Mesendoderm (in vitro differentiated cells): ENCODE measurements at regions not wholly inside any gene's neighbourhood (a gene's known extent, or its start where the extent isn't known, plus 50 kb on each side); places are given as distances from the start of the nearest gene placed in this dataset.

Experiments used
- DNase-seq: peaks from one replicate; pipeline ENCODE4 v3.0.0; 2013
- H2AK5ac ChIP-seq: 2 replicates; pipeline ENCODE4 v1.6.1; 2013; ENCODE audit warnings: low read length, inconsistent platforms
- H2BK120ac ChIP-seq: 2 replicates; pipeline ENCODE4 v1.6.1; 2013; ENCODE audit warnings: low read depth, mild to moderate bottlenecking, low read length, moderate library complexity, mixed read lengths
- H2BK15ac ChIP-seq: replicated peaks from 2 replicates; pipeline ENCODE4 v1.6.1; 2013; ENCODE audit warnings: low read depth, mild to moderate bottlenecking, moderate library complexity
- H2BK5ac ChIP-seq: 2 replicates; pipeline ENCODE4 v1.6.1; 2013; ENCODE audit warnings: low read length, inconsistent platforms
- H3K18ac ChIP-seq: 2 replicates; pipeline ENCODE4 v1.6.1; 2013; ENCODE audit warnings: mild to moderate bottlenecking, low read length, mixed read lengths
- H3K23ac ChIP-seq: one replicate; pipeline ENCODE4 v1.6.1; 2013; ENCODE audit warnings: low read length
- H3K27ac ChIP-seq: 2 replicates; pipeline ENCODE4 v1.5.1; 2013; ENCODE audit warnings: low read depth, mild to moderate bottlenecking, inconsistent platforms, low read length, moderate library complexity
- H3K27me3 ChIP-seq: 2 replicates; pipeline ENCODE4 v1.6.1; 2013; ENCODE audit warnings: low read length, control low read depth, mild to moderate bottlenecking, inconsistent platforms; ENCODE audit not compliant: insufficient read depth, poor library complexity
- H3K36me3 ChIP-seq: 2 replicates; pipeline ENCODE4 v1.6.1; 2013; ENCODE audit warnings: low read length, inconsistent platforms; ENCODE audit not compliant: control insufficient read depth, insufficient read depth
- H3K4ac ChIP-seq: one replicate; pipeline ENCODE4 v1.6.1; 2013; ENCODE audit warnings: low read depth, mild to moderate bottlenecking, low read length, moderate library complexity
- H3K4me1 ChIP-seq: 2 replicates; pipeline ENCODE4 v1.6.1; 2013; ENCODE audit warnings: low read depth, low read length, inconsistent platforms; ENCODE audit not compliant: control insufficient read depth
- H3K4me2 ChIP-seq: 2 replicates; pipeline ENCODE4 v1.6.1; 2013; ENCODE audit warnings: low read length
- H3K4me3 ChIP-seq: 2 replicates; pipeline ENCODE4 v1.5.1; 2013; ENCODE audit warnings: mild to moderate bottlenecking, low read length
- H3K56ac ChIP-seq: one replicate; pipeline ENCODE4 v1.6.1; 2013; ENCODE audit warnings: low read length
- H3K79me1 ChIP-seq: 2 replicates; pipeline ENCODE4 v1.6.1; 2013; ENCODE audit warnings: low read length, inconsistent platforms
- H3K79me2 ChIP-seq: 2 replicates; pipeline ENCODE4 v1.6.1; 2013; ENCODE audit warnings: mild to moderate bottlenecking, low read length; ENCODE audit not compliant: control insufficient read depth, insufficient read depth
- H3K9ac ChIP-seq: 2 replicates; pipeline ENCODE4 v1.6.1; 2013; ENCODE audit warnings: low read length, inconsistent platforms
- H4K5ac ChIP-seq: one replicate; pipeline ENCODE4 v1.6.1; 2013; ENCODE audit warnings: low read length
- H4K8ac ChIP-seq: one replicate; pipeline ENCODE4 v1.6.1; 2013; ENCODE audit warnings: low read depth, mild to moderate bottlenecking, control low read depth, low read length, moderate library complexity
- WGBS: extraction: QIAGEN DNeasy Blood & Tissue Kit; methylation state at CpG from one replicate; pipeline ENCODE4 v1.1.7; 2013; ENCODE audit warnings: low lambda C conversion rate, missing lambda C conversion rate; ENCODE audit not compliant: insufficient coverage; ENCODE audit errors: extremely low coverage; 5-methylcytosine and 5-hydroxymethylcytosine counted together

DNA sequence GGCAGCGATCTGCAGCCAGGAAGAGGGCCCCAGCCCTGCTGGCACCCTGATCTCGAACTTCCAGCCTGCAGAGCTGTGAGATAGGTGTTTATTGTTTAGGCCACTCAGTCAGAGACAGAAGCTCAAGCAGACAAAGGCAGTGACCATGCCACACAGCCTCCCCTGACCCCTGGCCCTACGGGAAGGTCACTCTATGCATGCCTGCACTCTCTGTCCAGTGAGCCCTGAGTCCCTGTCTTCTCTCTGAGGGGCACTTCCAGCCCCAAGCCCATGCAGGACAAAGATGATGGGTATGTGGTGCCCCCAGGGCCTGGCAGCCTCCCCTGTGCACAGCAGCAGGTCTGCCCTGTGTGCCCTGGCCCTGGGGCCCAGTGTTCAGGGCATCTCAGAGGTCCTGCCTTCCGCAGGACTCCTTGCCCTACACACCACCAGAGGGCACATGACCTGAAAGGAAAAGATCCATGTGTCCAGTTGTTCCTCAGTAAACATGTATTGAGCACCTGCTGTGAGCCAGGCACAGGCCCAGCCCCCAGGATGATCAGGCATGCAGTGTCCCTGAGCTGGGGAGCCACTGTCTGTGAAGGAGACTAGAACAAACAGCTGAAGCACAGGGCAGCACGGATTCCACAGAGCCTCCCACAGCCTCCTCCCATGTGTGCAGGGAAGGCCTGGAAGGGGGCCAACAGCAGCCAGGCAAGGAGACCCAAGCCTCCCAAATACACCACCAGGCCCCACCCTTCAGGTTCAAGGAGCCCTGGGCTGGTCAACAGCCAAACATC lies 109.3 kb downstream of the ATPSCKMT start:
- WGBS = no CpG with 5 or more reads among the region's 5 CpGs
- Histone ChIP-seq H3K27ac (no peak overlapping the region), H2BK15ac (no peak overlapping the region), H3K4ac (no peak overlapping the region), H3K4me1 (no peaks in the 10 kb centered on the region), H4K8ac (no peak overlapping the region), H2BK5ac (no peak overlapping the region), H4K5ac (no peak overlapping the region), H3K79me1 (no peaks in the 10 kb centered on the region), H3K36me3 (no peaks in the 10 kb centered on the region), H3K27me3 (no peaks in the 10 kb centered on the region), H3K4me2 (no peak overlapping the region), H3K23ac (no peak overlapping the region), H3K4me3 (no peak overlapping the region), H3K79me2 (no peaks in the 10 kb centered on the region), H3K18ac (no peak overlapping the region), H3K9ac (no peak overlapping the region), H2AK5ac (no peak overlapping the region), H3K56ac (no peak overlapping the region), H2BK120ac (no peak overlapping the region)
- peak; percentile 56 for DNase-seq

GRCh38 chr5:10138395-10139057 lies 111.2 kb downstream of the ATPSCKMT start:
- no peaks in the 10 kb centered on the region for H3K27me3 ChIP-seq
- no peak overlapping the region for H3K27ac ChIP-seq
- no peak overlapping the region for H4K5ac ChIP-seq
- H3K23ac ChIP-seq = no peak overlapping the region
- no peak overlapping the region for H4K8ac ChIP-seq
- no peaks in the 10 kb centered on the region for H3K79me2 ChIP-seq
- H3K4me3 ChIP-seq = no peak overlapping the region
- no peak overlapping the region for H2BK5ac ChIP-seq
- H2BK15ac ChIP-seq = no peak overlapping the region
- H3K36me3 ChIP-seq = no peaks in the 10 kb centered on the region
- no peak overlapping the region for H3K4me2 ChIP-seq
- H3K79me1 ChIP-seq = no peaks in the 10 kb centered on the region
- no peak overlapping the region for H2BK120ac ChIP-seq
- DNase-seq = no peak
- no peak overlapping the region for H2AK5ac ChIP-seq
- H3K56ac ChIP-seq = no peak overlapping the region
- no CpG with 5 or more reads among the region's 18 CpGs for WGBS
- no peak overlapping the region for H3K18ac ChIP-seq
- peaks cover 4% of the 10 kb centered on the region for H3K4me1 ChIP-seq
- no peak overlapping the region for H3K9ac ChIP-seq
- H3K4ac ChIP-seq = no peak overlapping the region

- WGBS = no CpG with 5 or more reads among the region's 2 CpGs
- Histone ChIP-seq H3K4me3 (no peak overlapping the region), H3K18ac (no peak overlapping the region), H3K4ac (no peak overlapping the region), H3K27me3 (no peaks in the 10 kb centered on the region), H2BK15ac (no peak overlapping the region), H3K79me1 (no peaks in the 10 kb centered on the region), H4K5ac (no peak overlapping the region), H2BK120ac (no peak overlapping the region), H3K9ac (no peak overlapping the region), H3K79me2 (no peaks in the 10 kb centered on the region), H3K36me3 (no peaks in the 10 kb centered on the region), H3K4me1 (peaks cover 4% of the 10 kb centered on the region), H4K8ac (no peak overlapping the region), H3K23ac (no peak overlapping the region), H3K27ac (peak overlapping the region; percentile 51), H3K4me2 (no peak overlapping the region), H2AK5ac (peak overlapping the region; percentile 55), H3K56ac (peak overlapping the region; percentile 62), H2BK5ac (peak overlapping the region; percentile 83)
- DNase-seq = peak; percentile 66
Observed at GRCh38 chr5:10133830-10134229, 115.9 kb downstream of the ATPSCKMT start.

GRCh38 chr5:10130881-10131280 lies 118.8 kb downstream of the ATPSCKMT start:
- no peaks in the 10 kb centered on the region for H3K27me3 ChIP-seq
- H3K4me2 ChIP-seq = no peak overlapping the region
- H3K9ac ChIP-seq = no peak overlapping the region
- no peak overlapping the region for H3K18ac ChIP-seq
- no peak overlapping the region for H2AK5ac ChIP-seq
- no peaks in the 10 kb centered on the region for H3K79me1 ChIP-seq
- peak; percentile 81 for DNase-seq
- no peaks in the 10 kb centered on the region for H3K36me3 ChIP-seq
- H3K4me1 ChIP-seq = peaks cover 4% of the 10 kb centered on the region
- no peak overlapping the region for H3K23ac ChIP-seq
- no peak overlapping the region for H2BK15ac ChIP-seq
- H3K27ac ChIP-seq = no peak overlapping the region
- no peak overlapping the region for H4K5ac ChIP-seq
- no peak overlapping the region for H3K4ac ChIP-seq
- WGBS = no CpG with 5 or more reads among the region's 3 CpGs
- no peak overlapping the region for H2BK5ac ChIP-seq
- no peak overlapping the region for H3K4me3 ChIP-seq
- H3K79me2 ChIP-seq = no peaks in the 10 kb centered on the region
- peak overlapping the region; percentile 30 for H3K56ac ChIP-seq
- H4K8ac ChIP-seq = no peak overlapping the region
- no peak overlapping the region for H2BK120ac ChIP-seq

- DNase-seq = no peak
- H4K5ac ChIP-seq = no peak overlapping the region
- no peaks in the 10 kb centered on the region for H3K79me2 ChIP-seq
- H3K23ac ChIP-seq = no peak overlapping the region
- H4K8ac ChIP-seq = no peak overlapping the region
- no peak overlapping the region for H3K27ac ChIP-seq
- no peaks in the 10 kb centered on the region for H3K36me3 ChIP-seq
- no peaks in the 10 kb centered on the region for H3K4me1 ChIP-seq
- H3K9ac ChIP-seq = no peak overlapping the region
- H2AK5ac ChIP-seq = no peak overlapping the region
- no peak overlapping the region for H3K4me3 ChIP-seq
- no peak overlapping the region for H3K56ac ChIP-seq
- no peak overlapping the region for H2BK5ac ChIP-seq
- H2BK15ac ChIP-seq = no peak overlapping the region
- no peaks in the 10 kb centered on the region for H3K27me3 ChIP-seq
- H2BK120ac ChIP-seq = no peak overlapping the region
- WGBS = no CpG with 5 or more reads among the region's 6 CpGs
- no peak overlapping the region for H3K4me2 ChIP-seq
- H3K79me1 ChIP-seq = no peaks in the 10 kb centered on the region
- H3K18ac ChIP-seq = no peak overlapping the region
- no peak overlapping the region for H3K4ac ChIP-seq
Observed at GRCh38 chr5:10126900-10127299, 122.8 kb downstream of the ATPSCKMT start.
